ENCODE measurements at regions not wholly inside any gene's neighbourhood (a gene's known extent, or its start where the extent isn't known, plus 50 kb on each side); places are given as distances from the start of the nearest gene placed in this dataset.

GRCh38 chr1:221503268-221503667 is 238.6 kb downstream of the DUSP10 start:
- Histone ChIP-seq H3K9me3 (ENCODE audit: low read length) (peaks cover 13% of the 10 kb centered on the region), H3K27ac (ENCODE audit: low read depth, low read length, poor library complexity, severe bottlenecking) (no peak overlapping the region), H4K20me1 (ENCODE audit: insufficient read depth, low read length) (no peaks in the 10 kb centered on the region), H3K36me3 (ENCODE audit: insufficient read depth, low read length) (peaks cover 3% of the 10 kb centered on the region; the same call in 1 of the 2 replicates), H3K9me2 (ENCODE audit: low read depth, low read length) (no peaks in the 10 kb centered on the region), H3F3A (ENCODE audit: insufficient read depth, low read length) (no peaks in the 10 kb centered on the region), H2AFZ (ENCODE audit: low read length) (no peak overlapping the region), H3K27me3 (ENCODE audit: insufficient read depth, low read length) (no peaks in the 10 kb centered on the region), H3K4me1 (ENCODE audit: insufficient read depth, low read length, severe bottlenecking) (peaks cover 6% of the 10 kb centered on the region), H3K4me3 (ENCODE audit: low read depth, low read length, poor library complexity, severe bottlenecking) (no peak overlapping the region), H3K4me2 (ENCODE audit: low read length) (no peak overlapping the region), H3K79me2 (ENCODE audit: insufficient read depth, low read length) (no peaks in the 10 kb centered on the region), H3K9ac (ENCODE audit: low read length) (no peak overlapping the region)
- no peak for TF ChIP-seq CTCF (IDR thresholded peaks at IDR 0.05; ENCODE audit: low read length)
- no peak for TF ChIP-seq EZH2 (IDR thresholded peaks at IDR 0.05; ENCODE audit: borderline replicate concordance, low read length)

DNA sequence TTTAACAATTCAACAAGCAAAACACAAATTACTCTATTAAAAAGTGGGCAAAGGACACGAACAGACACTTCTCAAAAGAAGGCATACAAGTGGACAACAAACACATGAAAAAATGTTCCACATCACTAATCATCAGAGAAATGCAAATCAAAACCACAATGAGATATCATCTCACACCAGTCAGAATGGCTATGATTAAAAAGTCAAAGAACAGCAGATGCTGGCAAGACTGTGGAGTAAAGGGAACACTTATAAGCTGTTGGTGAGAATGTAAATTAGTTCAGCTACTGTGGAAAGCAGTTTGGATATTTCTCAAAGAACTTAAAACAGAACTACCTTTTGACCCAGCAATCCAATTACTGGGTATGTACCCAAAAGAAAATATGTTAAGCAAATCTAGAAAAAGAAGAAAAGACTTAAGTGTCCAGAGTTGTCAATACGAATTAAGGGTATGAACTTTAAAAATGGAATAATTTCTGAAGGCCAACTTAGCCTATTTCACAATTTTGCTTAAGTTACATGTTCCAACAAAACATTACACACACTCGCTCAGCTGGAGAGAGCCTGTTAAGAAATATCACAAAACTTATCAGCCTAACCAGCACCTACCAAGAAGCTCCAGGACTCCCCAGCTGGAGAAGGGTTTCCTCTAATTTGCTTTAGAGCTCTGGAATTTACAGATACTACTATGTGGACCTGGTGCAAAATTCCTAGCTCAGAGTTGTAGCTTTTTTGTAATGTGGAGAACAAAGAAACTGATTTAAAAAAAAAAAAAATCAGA is 232.1 kb downstream of the DUSP10 start:
- Histone ChIP-seq H3K4me1 (ENCODE audit: insufficient read depth, low read length, severe bottlenecking) (peaks cover 55% of the 10 kb centered on the region), H2AFZ (ENCODE audit: low read length) (no peak overlapping the region), H3K9me3 (ENCODE audit: low read length) (peaks cover 13% of the 10 kb centered on the region; the same call in 1 of the 2 replicates), H3K9ac (ENCODE audit: low read length) (peak overlapping the region; percentile 55), H3K79me2 (ENCODE audit: insufficient read depth, low read length) (no peaks in the 10 kb centered on the region), H3K4me3 (ENCODE audit: low read depth, low read length, poor library complexity, severe bottlenecking) (peak overlapping the region; percentile 25), H3F3A (ENCODE audit: insufficient read depth, low read length) (no peaks in the 10 kb centered on the region), H3K27me3 (ENCODE audit: insufficient read depth, low read length) (no peaks in the 10 kb centered on the region), H3K4me2 (ENCODE audit: low read length) (peak overlapping the region; percentile 50), H4K20me1 (ENCODE audit: insufficient read depth, low read length) (no peaks in the 10 kb centered on the region), H3K27ac (ENCODE audit: low read depth, low read length, poor library complexity, severe bottlenecking) (peak overlapping the region; percentile 95), H3K9me2 (ENCODE audit: low read depth, low read length) (no peaks in the 10 kb centered on the region), H3K36me3 (ENCODE audit: insufficient read depth, low read length) (peaks cover 3% of the 10 kb centered on the region; the same call in 1 of the 2 replicates)
- TF ChIP-seq EZH2 (IDR thresholded peaks at IDR 0.05; ENCODE audit: borderline replicate concordance, low read length) (no peak), CTCF (IDR thresholded peaks at IDR 0.05; ENCODE audit: low read length) (no peak)

- H2AFZ ChIP-seq (ENCODE audit: low read length), result peak overlapping the region; percentile 82
- no peaks in the 10 kb centered on the region for H3F3A ChIP-seq (ENCODE audit: insufficient read depth, low read length)
- H3K4me2 ChIP-seq (ENCODE audit: low read length), result peak overlapping the region; percentile 50
- peaks cover 5% of the 10 kb centered on the region; the same call in 1 of the 2 replicates for H3K9me3 ChIP-seq (ENCODE audit: low read length)
- H3K9ac ChIP-seq (ENCODE audit: low read length), result peak overlapping the region; percentile 55
- H3K27me3 ChIP-seq (ENCODE audit: insufficient read depth, low read length), result no peaks in the 10 kb centered on the region
- no peaks in the 10 kb centered on the region for H4K20me1 ChIP-seq (ENCODE audit: insufficient read depth, low read length)
- no peaks in the 10 kb centered on the region for H3K79me2 ChIP-seq (ENCODE audit: insufficient read depth, low read length)
- H3K27ac ChIP-seq (ENCODE audit: low read depth, low read length, poor library complexity, severe bottlenecking), result peak overlapping the region; percentile 95
- H3K36me3 ChIP-seq (ENCODE audit: insufficient read depth, low read length), result no peaks in the 10 kb centered on the region; the same call in 1 of the 2 replicates
- H3K9me2 ChIP-seq (ENCODE audit: low read depth, low read length), result no peaks in the 10 kb centered on the region
- peak overlapping the region; percentile 8 for H3K4me3 ChIP-seq (ENCODE audit: low read depth, low read length, poor library complexity, severe bottlenecking)
- peaks cover 59% of the 10 kb centered on the region for H3K4me1 ChIP-seq (ENCODE audit: insufficient read depth, low read length, severe bottlenecking)
- no peak for TF ChIP-seq CTCF (IDR thresholded peaks at IDR 0.05; ENCODE audit: low read length)
- no peak for TF ChIP-seq EZH2 (IDR thresholded peaks at IDR 0.05; ENCODE audit: borderline replicate concordance, low read length)
Measured at GRCh38 chr1:221510793-221511503, 230.9 kb downstream of the DUSP10 start.
